Neural cell (in vitro differentiated cells): ENCODE measurements at regions not wholly inside any gene's neighbourhood (a gene's known extent, or its start where the extent isn't known, plus 50 kb on each side); places are given as distances from the start of the nearest gene placed in this dataset.

Source experiments
- EP300 ChIP-seq: fragments of 450-650 bp; conservative IDR thresholded peaks from 2 replicates; pipeline ENCODE4 v1.6.1; 2014; ENCODE audit warnings: antibody characterized with exemption, mild to moderate bottlenecking, moderate library complexity; ENCODE audit not compliant: poor library complexity, severe bottlenecking
- TF ChIP-seq, protein P1 (sequence below): fragments of 450-650 bp; IDR thresholded peaks from 2 replicates; pipeline ENCODE4 v1.5.1; 2014; ENCODE audit warnings: antibody characterized with exemption, mild to moderate bottlenecking, moderate library complexity; ENCODE audit not compliant: poor library complexity, severe bottlenecking

DNA sequence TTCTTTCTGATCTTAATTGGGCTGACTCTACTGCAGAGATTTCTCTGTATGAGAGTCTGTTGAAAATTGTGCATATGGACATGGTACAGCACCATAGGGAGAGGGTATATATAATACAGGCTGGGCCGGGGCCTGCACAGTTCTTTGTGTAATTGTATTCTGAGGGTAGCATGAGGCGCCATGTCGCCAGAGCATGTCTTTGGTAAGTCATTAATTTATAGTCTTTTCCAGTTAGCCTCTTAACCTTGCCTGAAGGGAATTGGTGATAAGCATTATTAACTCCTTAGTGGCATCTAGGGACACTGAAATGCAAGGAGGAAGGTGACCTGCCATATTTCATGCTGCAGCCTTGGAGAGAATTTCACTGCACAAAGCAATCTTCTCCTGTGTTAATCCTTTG lies 569.9 kb downstream of the TMTC2 start:
- no peak for TF ChIP-seq EP300
- TF ChIP-seq, protein P1, sequence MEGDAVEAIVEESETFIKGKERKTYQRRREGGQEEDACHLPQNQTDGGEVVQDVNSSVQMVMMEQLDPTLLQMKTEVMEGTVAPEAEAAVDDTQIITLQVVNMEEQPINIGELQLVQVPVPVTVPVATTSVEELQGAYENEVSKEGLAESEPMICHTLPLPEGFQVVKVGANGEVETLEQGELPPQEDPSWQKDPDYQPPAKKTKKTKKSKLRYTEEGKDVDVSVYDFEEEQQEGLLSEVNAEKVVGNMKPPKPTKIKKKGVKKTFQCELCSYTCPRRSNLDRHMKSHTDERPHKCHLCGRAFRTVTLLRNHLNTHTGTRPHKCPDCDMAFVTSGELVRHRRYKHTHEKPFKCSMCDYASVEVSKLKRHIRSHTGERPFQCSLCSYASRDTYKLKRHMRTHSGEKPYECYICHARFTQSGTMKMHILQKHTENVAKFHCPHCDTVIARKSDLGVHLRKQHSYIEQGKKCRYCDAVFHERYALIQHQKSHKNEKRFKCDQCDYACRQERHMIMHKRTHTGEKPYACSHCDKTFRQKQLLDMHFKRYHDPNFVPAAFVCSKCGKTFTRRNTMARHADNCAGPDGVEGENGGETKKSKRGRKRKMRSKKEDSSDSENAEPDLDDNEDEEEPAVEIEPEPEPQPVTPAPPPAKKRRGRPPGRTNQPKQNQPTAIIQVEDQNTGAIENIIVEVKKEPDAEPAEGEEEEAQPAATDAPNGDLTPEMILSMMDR: no peak
